ENCODE measurements at regions not wholly inside any gene's neighbourhood (a gene's known extent, or its start where the extent isn't known, plus 50 kb on each side); places are given as distances from the start of the nearest gene placed in this dataset.

GRCh38 chr3:128544190-128544589, 51.2 kb upstream of the GATA2 start:
- TF ChIP-seq, protein P1, sequence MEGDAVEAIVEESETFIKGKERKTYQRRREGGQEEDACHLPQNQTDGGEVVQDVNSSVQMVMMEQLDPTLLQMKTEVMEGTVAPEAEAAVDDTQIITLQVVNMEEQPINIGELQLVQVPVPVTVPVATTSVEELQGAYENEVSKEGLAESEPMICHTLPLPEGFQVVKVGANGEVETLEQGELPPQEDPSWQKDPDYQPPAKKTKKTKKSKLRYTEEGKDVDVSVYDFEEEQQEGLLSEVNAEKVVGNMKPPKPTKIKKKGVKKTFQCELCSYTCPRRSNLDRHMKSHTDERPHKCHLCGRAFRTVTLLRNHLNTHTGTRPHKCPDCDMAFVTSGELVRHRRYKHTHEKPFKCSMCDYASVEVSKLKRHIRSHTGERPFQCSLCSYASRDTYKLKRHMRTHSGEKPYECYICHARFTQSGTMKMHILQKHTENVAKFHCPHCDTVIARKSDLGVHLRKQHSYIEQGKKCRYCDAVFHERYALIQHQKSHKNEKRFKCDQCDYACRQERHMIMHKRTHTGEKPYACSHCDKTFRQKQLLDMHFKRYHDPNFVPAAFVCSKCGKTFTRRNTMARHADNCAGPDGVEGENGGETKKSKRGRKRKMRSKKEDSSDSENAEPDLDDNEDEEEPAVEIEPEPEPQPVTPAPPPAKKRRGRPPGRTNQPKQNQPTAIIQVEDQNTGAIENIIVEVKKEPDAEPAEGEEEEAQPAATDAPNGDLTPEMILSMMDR (IDR thresholded peaks at IDR 0.05) = no peak
- no peak for TF ChIP-seq EZH2 (IDR thresholded peaks at IDR 0.05; ENCODE audit: borderline replicate concordance, insufficient read depth, low read depth, low read length, poor library complexity, severe bottlenecking)
